ENCODE measurements at regions not wholly inside any gene's neighbourhood (a gene's known extent, or its start where the extent isn't known, plus 50 kb on each side); places are given as distances from the start of the nearest gene placed in this dataset.

GRCh38 chr1:79874289-79874688 is 867.8 kb upstream of the ADGRL4 start:
- Histone ChIP-seq H3K9me3 (ENCODE audit: control insufficient read depth, low read length) (peaks cover 14% of the 10 kb centered on the region), H3K4me1 (ENCODE audit: control insufficient read depth, insufficient read depth, low read length) (no peaks in the 10 kb centered on the region), H3K9ac (ENCODE audit: extremely low read depth, low read length, poor library complexity, severe bottlenecking) (no peak overlapping the region), H3K4me3 (ENCODE audit: low read length) (no peak overlapping the region), H3K27me3 (ENCODE audit: control insufficient read depth, insufficient read depth, low read length, poor library complexity, severe bottlenecking) (no peaks in the 10 kb centered on the region), H3K36me3 (ENCODE audit: control insufficient read depth, insufficient read depth, low read length) (no peaks in the 10 kb centered on the region), H3K27ac (ENCODE audit: low read depth, low read length) (no peak overlapping the region)
- no peaks in the 10 kb centered on the region for H3K4me1 Mint-ChIP-seq
- peak; percentile 57 for TF ChIP-seq CTCF (conservative IDR thresholded peaks at IDR 0.05)
- no peak for DNase-seq
- peaks cover 20% of the 10 kb centered on the region for H3K9me3 Mint-ChIP-seq
- no peaks in the 10 kb centered on the region for H3K27me3 Mint-ChIP-seq (ENCODE audit: insufficient read depth)
- H3K36me3 Mint-ChIP-seq (ENCODE audit: low read depth), result peaks cover 8% of the 10 kb centered on the region
- WGBS, 2 experiments (ENCODE audit: insufficient coverage in 1 of 2, insufficient read length in 1 of 2), result 89 to 95% methylated on average over 3 of the region's 3 CpGs
- no peak overlapping the region for H3K4me3 Mint-ChIP-seq
- H3K27ac Mint-ChIP-seq, result peak overlapping the region; percentile 46

DNA sequence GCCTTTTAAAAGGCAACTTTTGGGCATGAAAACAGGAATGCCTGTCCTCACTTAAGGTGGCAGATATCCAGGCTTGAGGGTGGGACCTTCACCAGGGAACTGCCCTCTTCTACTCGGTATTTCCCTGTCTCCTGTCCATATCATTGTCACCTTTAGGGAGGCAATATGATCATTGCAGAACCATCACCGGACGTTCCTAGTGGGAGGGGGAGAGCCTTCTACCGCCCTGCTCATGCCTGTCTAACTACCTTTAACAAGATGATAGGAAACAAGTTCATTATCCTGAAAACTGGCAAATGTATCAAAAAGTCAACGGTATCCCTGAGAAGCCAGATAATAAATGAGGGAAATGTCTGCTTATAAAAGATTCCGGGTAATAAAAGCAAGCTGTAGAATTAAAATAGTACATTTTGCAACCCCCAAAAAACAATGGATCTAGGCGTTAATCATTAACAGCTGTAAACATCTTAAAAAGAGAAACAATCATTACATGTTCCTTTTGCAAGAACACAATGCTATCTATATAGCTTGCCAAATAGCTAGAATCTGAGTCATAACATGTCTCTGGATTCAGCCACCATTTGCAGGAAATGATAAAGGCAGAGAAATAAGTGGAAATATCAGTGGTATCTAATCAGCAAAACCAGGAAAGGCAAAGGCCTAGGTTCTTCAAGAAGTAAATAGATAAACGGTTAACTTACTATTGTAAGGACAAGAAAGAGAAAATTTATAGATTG is 852.9 kb upstream of the ADGRL4 start:
- Mint-ChIP-seq H3K27ac (no peak overlapping the region), H3K4me1 (peaks cover 8% of the 10 kb centered on the region)
- no peak overlapping the region for H3K27ac ChIP-seq (ENCODE audit: low read depth, low read length)

GRCh38 chr1:79852004-79852403 is 845.5 kb upstream of the ADGRL4 start:
- H3K27ac ChIP-seq (ENCODE audit: low read depth, low read length), result no peak overlapping the region
- H3K36me3 ChIP-seq (ENCODE audit: control insufficient read depth, insufficient read depth, low read length), result no peaks in the 10 kb centered on the region
- peak; percentile 65 for DNase-seq
- no peak overlapping the region for H3K4me3 ChIP-seq (ENCODE audit: low read length)
- no peaks in the 10 kb centered on the region for H3K9me3 Mint-ChIP-seq
- no peaks in the 10 kb centered on the region for H3K36me3 Mint-ChIP-seq (ENCODE audit: low read depth)
- H3K27me3 Mint-ChIP-seq (ENCODE audit: insufficient read depth), result no peaks in the 10 kb centered on the region
- H3K4me3 Mint-ChIP-seq, result no peak overlapping the region
- H3K9me3 ChIP-seq (ENCODE audit: control insufficient read depth, low read length), result no peaks in the 10 kb centered on the region
- H3K27me3 ChIP-seq (ENCODE audit: control insufficient read depth, insufficient read depth, low read length, poor library complexity, severe bottlenecking), result no peaks in the 10 kb centered on the region
- peaks cover 8% of the 10 kb centered on the region for H3K4me1 Mint-ChIP-seq
- TF ChIP-seq CTCF (conservative IDR thresholded peaks at IDR 0.05), result peak; percentile 78
- H3K4me1 ChIP-seq (ENCODE audit: control insufficient read depth, insufficient read depth, low read length), result peaks cover 3% of the 10 kb centered on the region
- H3K9ac ChIP-seq (ENCODE audit: extremely low read depth, low read length, poor library complexity, severe bottlenecking), result no peak overlapping the region
- no peak overlapping the region for H3K27ac Mint-ChIP-seq
- 74 to 79% methylated on average over 3 of the region's 3 CpGs for WGBS, 2 experiments (ENCODE audit: insufficient coverage in 1 of 2, insufficient read length in 1 of 2)

More for the DNA sequence above, 852.9 kb upstream of the ADGRL4 start:
- H3K4me3 ChIP-seq (ENCODE audit: low read length), result peak overlapping the region; percentile 60
- 90 to 91% methylated on average over 4 to 8 of the region's 8 CpGs for WGBS, 2 experiments (ENCODE audit: insufficient coverage in 1 of 2, insufficient read length in 1 of 2)
- H3K4me3 Mint-ChIP-seq, result no peak overlapping the region
- H3K27me3 Mint-ChIP-seq (ENCODE audit: insufficient read depth), result no peaks in the 10 kb centered on the region
- peaks cover 14% of the 10 kb centered on the region for H3K9me3 Mint-ChIP-seq
- DNase-seq, result no peak
- no peaks in the 10 kb centered on the region for H3K36me3 ChIP-seq (ENCODE audit: control insufficient read depth, insufficient read depth, low read length)
- no peak for TF ChIP-seq CTCF (conservative IDR thresholded peaks at IDR 0.05)
- H3K27me3 ChIP-seq (ENCODE audit: control insufficient read depth, insufficient read depth, low read length, poor library complexity, severe bottlenecking), result no peaks in the 10 kb centered on the region
- H3K9ac ChIP-seq (ENCODE audit: extremely low read depth, low read length, poor library complexity, severe bottlenecking), result no peak overlapping the region
- H3K36me3 Mint-ChIP-seq (ENCODE audit: low read depth), result peaks cover 7% of the 10 kb centered on the region
- peaks cover 18% of the 10 kb centered on the region for H3K9me3 ChIP-seq (ENCODE audit: control insufficient read depth, low read length)
- H3K4me1 ChIP-seq (ENCODE audit: control insufficient read depth, insufficient read depth, low read length), result no peaks in the 10 kb centered on the region

All from endodermal cell (in vitro differentiated cells).